ENCODE measurements at regions not wholly inside any gene's neighbourhood (a gene's known extent, or its start where the extent isn't known, plus 50 kb on each side); places are given as distances from the start of the nearest gene placed in this dataset.

- H3K4me1 ChIP-seq (ENCODE audit: control insufficient read depth, insufficient read depth, low read length): no peaks in the 10 kb centered on the region
- in situ Hi-C loops (cut with HindIII; ENCODE audit: low pct_unique_long_range_greater_than_20kb, low sequenced_read_pairs): no loop called here
- TF ChIP-seq SIN3A (IDR thresholded peaks at IDR 0.05; ENCODE audit: borderline replicate concordance, insufficient read depth, low read depth, low read length) (no peak), REST (IDR thresholded peaks at IDR 0.05; ENCODE audit: insufficient read depth in 1 of 2, low read depth in 2 of 2, low read length in 1 of 2) (no peak), CTCF (IDR thresholded peaks at IDR 0.05) (no peak), POLR2AphosphoS5 (IDR thresholded peaks at IDR 0.05; ENCODE audit: low read depth, low read length) (no peak), TCF7L2 (IDR thresholded peaks at IDR 0.05; ENCODE audit: low read depth, low read length) (no peak)
- H3K27me3 ChIP-seq (ENCODE audit: control insufficient read depth, insufficient read depth, low read length): no peaks in the 10 kb centered on the region
- ATAC-seq (no peak), DNase-seq (ENCODE audit: low read depth, low spot score) (no peak)
- intact Hi-C loops (cut with micrococcal nuclease; ENCODE audit: unreplicated experiment): no loop called here
- ChIA-PET POLR2A (no interaction called here), CTCF (no interaction called here)
- no peak overlapping the region for H3K27ac ChIP-seq (ENCODE audit: low read length)
- no peaks in the 10 kb centered on the region for H3K9me3 ChIP-seq (ENCODE audit: control insufficient read depth, insufficient read depth, low read depth, low read length)
- no peaks in the 10 kb centered on the region for H3K36me3 ChIP-seq (ENCODE audit: control insufficient read depth, insufficient read depth, low read length)
- H3K4me3 ChIP-seq (ENCODE audit: low read depth in 2 of 2, low read length in 2 of 2): no peak overlapping the region
- no TSS peak for BruUV-seq (replicated peaks)
These were observed 333.8 kb upstream of the TNP1 start for GRCh38 chr2:217193431-217194340.

DNA sequence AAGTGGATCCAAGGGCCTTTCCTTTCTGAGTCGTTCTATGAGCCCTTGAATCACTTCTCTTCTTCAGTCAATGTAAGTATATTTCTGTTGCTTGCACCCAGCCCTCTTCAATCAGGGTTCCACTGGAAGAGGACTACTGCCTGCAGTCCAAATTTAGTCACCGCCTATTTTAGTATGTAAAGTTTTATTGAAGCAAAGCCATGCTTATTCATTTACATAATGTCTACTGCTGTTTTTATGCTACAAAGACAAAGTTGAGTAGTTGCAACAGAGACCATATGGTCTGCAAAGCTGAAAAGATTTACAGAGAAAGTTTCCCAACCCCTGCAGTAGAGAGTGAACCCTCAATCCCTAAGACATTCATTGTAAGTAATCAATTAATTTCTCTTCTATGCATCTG, 332.5 kb upstream of the TNP1 start:
- in situ Hi-C loops (cut with HindIII; ENCODE audit: low pct_unique_long_range_greater_than_20kb, low sequenced_read_pairs): no loop called here

More for the DNA sequence above, 332.5 kb upstream of the TNP1 start:
- Histone ChIP-seq H3K27ac (ENCODE audit: low read length) (no peak overlapping the region), H3K4me3 (ENCODE audit: low read depth in 2 of 2, low read length in 2 of 2) (no peak overlapping the region), H3K9me3 (ENCODE audit: control insufficient read depth, insufficient read depth, low read depth, low read length) (no peaks in the 10 kb centered on the region), H3K27me3 (ENCODE audit: control insufficient read depth, insufficient read depth, low read length) (no peaks in the 10 kb centered on the region), H3K36me3 (ENCODE audit: control insufficient read depth, insufficient read depth, low read length) (no peaks in the 10 kb centered on the region), H3K4me1 (ENCODE audit: control insufficient read depth, insufficient read depth, low read length) (no peaks in the 10 kb centered on the region)
- no peak for TF ChIP-seq SIN3A (IDR thresholded peaks at IDR 0.05; ENCODE audit: borderline replicate concordance, insufficient read depth, low read depth, low read length)
- TF ChIP-seq POLR2AphosphoS5 (IDR thresholded peaks at IDR 0.05; ENCODE audit: low read depth, low read length): no peak
- TF ChIP-seq CTCF (IDR thresholded peaks at IDR 0.05): no peak
- TF ChIP-seq REST (IDR thresholded peaks at IDR 0.05; ENCODE audit: insufficient read depth in 1 of 2, low read depth in 2 of 2, low read length in 1 of 2): no peak
- TF ChIP-seq TCF7L2 (IDR thresholded peaks at IDR 0.05; ENCODE audit: low read depth, low read length): no peak
- POLR2A ChIA-PET: no interaction called here
- CTCF ChIA-PET: no interaction called here
- ATAC-seq: no peak
- no TSS peak for BruUV-seq (replicated peaks)
- intact Hi-C loops (cut with micrococcal nuclease; ENCODE audit: unreplicated experiment): no loop called here
- no peak for DNase-seq (ENCODE audit: low read depth, low spot score)

Data from Panc1 (cell line).